ENCODE measurements at regions not wholly inside any gene's neighbourhood (a gene's known extent, or its start where the extent isn't known, plus 50 kb on each side); places are given as distances from the start of the nearest gene placed in this dataset.

- ATAC-seq (no peak), DNase-seq (no peak)
- H3K27me3 Mint-ChIP-seq, result no peaks in the 10 kb centered on the region
- H3K4me1 Mint-ChIP-seq (ENCODE audit: low read depth), result no peaks in the 10 kb centered on the region
- peaks cover 13% of the 10 kb centered on the region for H3K9me3 Mint-ChIP-seq
- H3K36me3 Mint-ChIP-seq (ENCODE audit: low read depth), result no peaks in the 10 kb centered on the region
- intact Hi-C loops (cut with micrococcal nuclease), result no loop called here
- H3K27ac Mint-ChIP-seq, result no peak overlapping the region
- H3K4me3 Mint-ChIP-seq, result no peak overlapping the region
- no peak for TF ChIP-seq CTCF (IDR thresholded peaks at IDR 0.05)
- ChIA-PET CTCF (no interaction called here), POLR2A (no interaction called here)
These were observed 825.3 kb upstream of the GRM7 start for GRCh38 chr3:6035626-6036025.

- intact Hi-C loops (cut with micrococcal nuclease), result no loop called here
- Mint-ChIP-seq H3K27ac (no peak overlapping the region), H3K4me3 (no peak overlapping the region), H3K9me3 (peaks cover 8% of the 10 kb centered on the region), H3K27me3 (no peaks in the 10 kb centered on the region), H3K4me1 (ENCODE audit: low read depth) (no peaks in the 10 kb centered on the region), H3K36me3 (ENCODE audit: low read depth) (no peaks in the 10 kb centered on the region)
- ATAC-seq (no peak), DNase-seq (no peak)
- ChIA-PET POLR2A (interaction anchor here (0.6 kb wide), 1 partner anchor 30 kb away, joined by 3 read pairs; no protein-coding TSS in a partner anchor), CTCF (no interaction called here)
- no peak for TF ChIP-seq CTCF (IDR thresholded peaks at IDR 0.05)
These were observed 820.9 kb upstream of the GRM7 start for GRCh38 chr3:6039971-6040370.

- CTCF ChIA-PET, result interaction anchor here (1.1 kb wide), 1 partner anchor 10 kb away, joined by 3 read pairs; no protein-coding TSS in a partner anchor
- POLR2A ChIA-PET, result interaction anchor here (0.9 kb wide), 1 partner anchor 11 kb away, joined by 3 read pairs; no protein-coding TSS in a partner anchor
- Mint-ChIP-seq H3K4me1 (ENCODE audit: low read depth) (no peaks in the 10 kb centered on the region), H3K27ac (no peak overlapping the region), H3K27me3 (no peaks in the 10 kb centered on the region), H3K9me3 (peaks cover 16% of the 10 kb centered on the region), H3K36me3 (ENCODE audit: low read depth) (no peaks in the 10 kb centered on the region), H3K4me3 (no peak overlapping the region)
- no peak for TF ChIP-seq CTCF (IDR thresholded peaks at IDR 0.05)
- DNase-seq, result no peak
- intact Hi-C loops (cut with micrococcal nuclease), result no loop called here
- no peak for ATAC-seq
These were observed 819.0 kb upstream of the GRM7 start for GRCh38 chr3:6041894-6042293.

GRCh38 chr3:6047016-6047415 is 813.9 kb upstream of the GRM7 start:
- no peak for TF ChIP-seq CTCF (IDR thresholded peaks at IDR 0.05)
- no peak overlapping the region for H3K27ac Mint-ChIP-seq
- intact Hi-C loops (cut with micrococcal nuclease), result no loop called here
- ChIA-PET POLR2A (no interaction called here), CTCF (no interaction called here)
- no peak for ATAC-seq
- H3K36me3 Mint-ChIP-seq (ENCODE audit: low read depth), result peaks cover 2% of the 10 kb centered on the region
- no peak overlapping the region for H3K4me3 Mint-ChIP-seq
- no peaks in the 10 kb centered on the region for H3K4me1 Mint-ChIP-seq (ENCODE audit: low read depth)
- peaks cover 23% of the 10 kb centered on the region for H3K9me3 Mint-ChIP-seq
- DNase-seq, result no peak
- no peaks in the 10 kb centered on the region for H3K27me3 Mint-ChIP-seq

GRCh38 chr3:6060251-6060650 is 800.7 kb upstream of the GRM7 start:
- H3K4me1 Mint-ChIP-seq (ENCODE audit: low read depth), result no peaks in the 10 kb centered on the region
- POLR2A ChIA-PET, result no interaction called here
- no peak overlapping the region for H3K4me3 Mint-ChIP-seq
- no peak for DNase-seq
- H3K9me3 Mint-ChIP-seq, result no peaks in the 10 kb centered on the region
- CTCF ChIA-PET, result no interaction called here
- ATAC-seq, result no peak
- intact Hi-C loops (cut with micrococcal nuclease), result no loop called here
- no peaks in the 10 kb centered on the region for H3K27me3 Mint-ChIP-seq
- H3K36me3 Mint-ChIP-seq (ENCODE audit: low read depth), result no peaks in the 10 kb centered on the region
- no peak for TF ChIP-seq CTCF (IDR thresholded peaks at IDR 0.05)
- H3K27ac Mint-ChIP-seq, result no peak overlapping the region
